Astrocyte (in vitro differentiated cells and primary cell): ENCODE measurements at regions not wholly inside any gene's neighbourhood (a gene's known extent, or its start where the extent isn't known, plus 50 kb on each side); places are given as distances from the start of the nearest gene placed in this dataset.
A peak's percentile ranks its signal among the peaks of the same experiment; 100 is the strongest.

Experiments used
- DNase-seq: peaks from one replicate; pipeline ENCODE4 v3.0.0-alpha.2; 2010; ENCODE audit warnings: low read depth
- FAIRE-seq: peaks from 2 replicates; lab custom pipeline; 2011; peaks lifted over from hg19 to GRCh38; lab: Jason Lieb, UNC
- H2AFZ ChIP-seq: 2 replicates; pipeline ENCODE4 v1.6.0; 2012; ENCODE audit warnings: low read depth, low read length, inconsistent platforms
- H3K27ac ChIP-seq: 2 replicates; pipeline ENCODE4 v1.5.1; 2011; ENCODE audit warnings: low read depth, low read length, inconsistent platforms
- H3K27me3 ChIP-seq: 2 replicates; pipeline ENCODE4 v1.6.0; 2011; ENCODE audit warnings: low read length, inconsistent platforms; ENCODE audit not compliant: insufficient read depth
- H3K36me3 ChIP-seq: 2 replicates; pipeline ENCODE4 v1.5.1; 2011; ENCODE audit warnings: low read length, inconsistent platforms; ENCODE audit not compliant: insufficient read depth
- H3K4me1 ChIP-seq: 2 replicates; pipeline ENCODE4 v1.5.1; 2011; ENCODE audit warnings: low read length, inconsistent platforms; ENCODE audit not compliant: insufficient read depth
- H3K4me2 ChIP-seq: 2 replicates; pipeline ENCODE4 v1.6.0; 2012; ENCODE audit warnings: low read length, inconsistent platforms
- H3K4me3 ChIP-seq: 2 replicates; pipeline ENCODE4 v1.5.1; 2011; ENCODE audit warnings: low read depth, mild to moderate bottlenecking, low read length, inconsistent platforms; ENCODE audit not compliant: insufficient read depth
- H3K79me2 ChIP-seq: 2 replicates; pipeline ENCODE4 v1.6.0; 2012; ENCODE audit warnings: mild to moderate bottlenecking, low read length, inconsistent platforms; ENCODE audit not compliant: insufficient read depth
- H3K9ac ChIP-seq: 2 replicates; pipeline ENCODE4 v1.6.0; 2012; ENCODE audit warnings: mild to moderate bottlenecking, low read length, inconsistent platforms
- H3K9me3 ChIP-seq: 2 replicates; pipeline ENCODE4 v1.5.1; 2012; ENCODE audit warnings: low read depth, mild to moderate bottlenecking, low read length, inconsistent platforms; ENCODE audit not compliant: insufficient read depth
- H4K20me1 ChIP-seq: 2 replicates; pipeline ENCODE4 v1.6.0; 2012; ENCODE audit warnings: low read length, inconsistent platforms; ENCODE audit not compliant: insufficient read depth
- H3K27ac Mint-ChIP-seq: one replicate; pipeline ENCODE4 v1.8.0; 2021; ENCODE audit warnings: mild to moderate bottlenecking, mixed read lengths; ENCODE audit not compliant: unreplicated experiment
- H3K27me3 Mint-ChIP-seq: one replicate; pipeline ENCODE4 v1.8.0; 2021; ENCODE audit warnings: low read depth, mixed read lengths; ENCODE audit not compliant: unreplicated experiment
- H3K36me3 Mint-ChIP-seq: one replicate; pipeline ENCODE4 v1.8.0; 2021; ENCODE audit warnings: low read depth, mixed read lengths; ENCODE audit not compliant: unreplicated experiment
- H3K4me1 Mint-ChIP-seq: one replicate; pipeline ENCODE4 v1.8.0; 2021; ENCODE audit warnings: low read depth, mixed read lengths; ENCODE audit not compliant: unreplicated experiment
- H3K4me3 Mint-ChIP-seq: one replicate; pipeline ENCODE4 v1.8.0; 2021; ENCODE audit warnings: mild to moderate bottlenecking, moderate library complexity, mixed read lengths; ENCODE audit not compliant: unreplicated experiment
- H3K9me3 Mint-ChIP-seq: one replicate; pipeline ENCODE4 v1.8.0; 2021; ENCODE audit warnings: mild to moderate bottlenecking, mixed read lengths; ENCODE audit not compliant: unreplicated experiment
- CTCF ChIP-seq: IDR thresholded peaks from 2 replicates; pipeline ENCODE4 v1.5.1; 2011; ENCODE audit warnings: low read depth, mild to moderate bottlenecking, inconsistent platforms, low read length, moderate library complexity; ENCODE audit not compliant: insufficient read depth
- EZH2 ChIP-seq: IDR thresholded peaks from 2 replicates; pipeline ENCODE4 v1.6.1; 2012; ENCODE audit warnings: mild to moderate bottlenecking, low read length, inconsistent platforms; ENCODE audit not compliant: insufficient read depth

- H3K4me1 Mint-ChIP-seq: no peaks in the 10 kb centered on the region
- no peak overlapping the region for H3K27ac ChIP-seq
- no peak overlapping the region for H3K4me2 ChIP-seq
- no peak for DNase-seq
- H3K27me3 Mint-ChIP-seq: peaks cover 52% of the 10 kb centered on the region
- H3K4me3 ChIP-seq: no peak overlapping the region
- H3K27me3 ChIP-seq: no peaks in the 10 kb centered on the region
- H3K9ac ChIP-seq: no peak overlapping the region
- H4K20me1 ChIP-seq: no peaks in the 10 kb centered on the region
- no peaks in the 10 kb centered on the region for H3K4me1 ChIP-seq
- no peaks in the 10 kb centered on the region for H3K36me3 Mint-ChIP-seq
- FAIRE-seq: no peak
- no peaks in the 10 kb centered on the region for H3K9me3 ChIP-seq
- H3K9me3 Mint-ChIP-seq: peaks cover 12% of the 10 kb centered on the region
- H2AFZ ChIP-seq: no peak overlapping the region
- no peaks in the 10 kb centered on the region for H3K79me2 ChIP-seq
- H3K36me3 ChIP-seq: no peaks in the 10 kb centered on the region
- no peak overlapping the region for H3K4me3 Mint-ChIP-seq
- no peak for TF ChIP-seq EZH2
- no peak for TF ChIP-seq CTCF
- H3K27ac Mint-ChIP-seq: no peak overlapping the region
Observed at GRCh38 chr1:38628241-38628640, 231.3 kb downstream of the RRAGC start.

GRCh38 chr1:38625939-38626338, 233.6 kb downstream of the RRAGC start:
- no peaks in the 10 kb centered on the region for H3K79me2 ChIP-seq
- H3K4me3 ChIP-seq: no peak overlapping the region
- no peak overlapping the region for H3K9ac ChIP-seq
- no peak for TF ChIP-seq EZH2
- TF ChIP-seq CTCF: no peak
- H3K4me3 Mint-ChIP-seq: no peak overlapping the region
- no peaks in the 10 kb centered on the region for H3K9me3 ChIP-seq
- no peak overlapping the region for H3K4me2 ChIP-seq
- no peaks in the 10 kb centered on the region for H3K36me3 Mint-ChIP-seq
- no peaks in the 10 kb centered on the region for H3K4me1 Mint-ChIP-seq
- H3K27me3 Mint-ChIP-seq: peaks cover 55% of the 10 kb centered on the region
- peaks cover 3% of the 10 kb centered on the region for H3K27me3 ChIP-seq
- H3K4me1 ChIP-seq: no peaks in the 10 kb centered on the region
- FAIRE-seq (no peak), DNase-seq (no peak)
- H3K27ac ChIP-seq: no peak overlapping the region
- no peak overlapping the region for H2AFZ ChIP-seq
- H3K36me3 ChIP-seq: no peaks in the 10 kb centered on the region
- peaks cover 10% of the 10 kb centered on the region for H3K9me3 Mint-ChIP-seq
- H3K27ac Mint-ChIP-seq: no peak overlapping the region
- no peaks in the 10 kb centered on the region for H4K20me1 ChIP-seq

GRCh38 chr1:38624336-38625039, 235.1 kb downstream of the RRAGC start:
- peaks cover 52% of the 10 kb centered on the region for H3K27me3 Mint-ChIP-seq
- H3K27ac ChIP-seq: no peak overlapping the region
- TF ChIP-seq EZH2 (no peak), CTCF (no peak)

More at GRCh38 chr1:38624336-38625039, 235.1 kb downstream of the RRAGC start:
- H3K9me3 ChIP-seq: no peaks in the 10 kb centered on the region
- FAIRE-seq: no peak
- no peak overlapping the region for H3K4me3 ChIP-seq
- H3K4me1 ChIP-seq: no peaks in the 10 kb centered on the region
- no peaks in the 10 kb centered on the region for H3K36me3 Mint-ChIP-seq
- no peak overlapping the region for H2AFZ ChIP-seq
- H3K36me3 ChIP-seq: no peaks in the 10 kb centered on the region
- H3K9ac ChIP-seq: no peak overlapping the region
- no peak overlapping the region for H3K4me3 Mint-ChIP-seq
- no peaks in the 10 kb centered on the region for H3K79me2 ChIP-seq
- no peak overlapping the region for H3K4me2 ChIP-seq
- H3K27me3 ChIP-seq: peaks cover 5% of the 10 kb centered on the region
- DNase-seq: no peak
- H3K9me3 Mint-ChIP-seq: peaks cover 2% of the 10 kb centered on the region
- peak overlapping the region; percentile 47 for H3K27ac Mint-ChIP-seq
- no peaks in the 10 kb centered on the region for H4K20me1 ChIP-seq
- H3K4me1 Mint-ChIP-seq: no peaks in the 10 kb centered on the region
